Subcutaneous abdominal adipose tissue (tissue), 5 donors: ENCODE measurements at regions not wholly inside any gene's neighbourhood (a gene's known extent, or its start where the extent isn't known, plus 50 kb on each side); places are given as distances from the start of the nearest gene placed in this dataset.

ENCODE experiments used
- H3K27ac ChIP-seq: one replicate; pipeline ENCODE4 v1.7.0; 2013; ENCODE audit warnings: low read depth, mild to moderate bottlenecking, inconsistent platforms, low read length, moderate library complexity
- H3K27me3 ChIP-seq, 5 donors: one replicate each; pipeline ENCODE4 v1.7.0; 2013; ENCODE audit warnings: low read length in 5 of 5, inconsistent platforms in 1 of 5; ENCODE audit not compliant: control insufficient read depth in 5 of 5, insufficient read depth in 4 of 5
- H3K36me3 ChIP-seq, 5 donors: one replicate each; pipeline ENCODE4 v1.7.0; 2013; ENCODE audit warnings: low read length in 5 of 5; ENCODE audit not compliant: control insufficient read depth in 5 of 5, insufficient read depth in 5 of 5
- H3K4me1 ChIP-seq, 5 donors: one replicate each; pipeline ENCODE4 v1.7.0; 2013; ENCODE audit warnings: low read length in 5 of 5, mild to moderate bottlenecking in 3 of 5, moderate library complexity in 1 of 5; ENCODE audit not compliant: control insufficient read depth in 5 of 5, insufficient read depth in 5 of 5
- H3K4me3 ChIP-seq, 5 donors: one replicate each; pipeline ENCODE4 v1.7.0; 2013; ENCODE audit warnings: low read length in 5 of 5, low read depth in 1 of 5
- H3K9ac ChIP-seq, 5 donors: one replicate each; pipeline ENCODE4 v1.7.0; 2013; ENCODE audit warnings: low read length in 5 of 5, mild to moderate bottlenecking in 4 of 5, moderate library complexity in 3 of 5
- H3K9me3 ChIP-seq, 5 donors: one replicate each; pipeline ENCODE4 v1.7.0; 2013; ENCODE audit warnings: low read length in 5 of 5; ENCODE audit not compliant: control insufficient read depth in 5 of 5
- donor health status: healthy.
- donor health status: healthy.
- donor health status: healthy.
- donor health status: healthy.
- donor health status: healthy.

GRCh38 chr22:27381552-27381951, 420.0 kb downstream of the MN1 start:
- Histone ChIP-seq H3K9ac (no peak overlapping the region), H3K4me3 (no peak overlapping the region), H3K36me3 (no peaks in the 10 kb centered on the region), H3K4me1 (no peaks in the 10 kb centered on the region), H3K27me3 (peaks cover 0 to 4% (median 0%) of the 10 kb centered on the region in 5 donors), H3K9me3 (no peaks in the 10 kb centered on the region), H3K27ac (no peak overlapping the region)

- Histone ChIP-seq H3K4me3 (no peak overlapping the region), H3K9me3 (no peaks in the 10 kb centered on the region), H3K27me3 (peaks cover 0 to 4% (median 0%) of the 10 kb centered on the region in 5 donors), H3K9ac (no peak overlapping the region), H3K27ac (no peak overlapping the region), H3K36me3 (no peaks in the 10 kb centered on the region), H3K4me1 (no peaks in the 10 kb centered on the region)
Observed at GRCh38 chr22:27381960-27382742, 419.4 kb downstream of the MN1 start.

GRCh38 chr22:27382947-27383346, 418.6 kb downstream of the MN1 start:
- Histone ChIP-seq H3K36me3 (no peaks in the 10 kb centered on the region), H3K27me3 (peaks cover 0 to 4% (median 0%) of the 10 kb centered on the region in 5 donors), H3K4me1 (no peaks in the 10 kb centered on the region), H3K9ac (no peak overlapping the region), H3K4me3 (no peak overlapping the region), H3K27ac (no peak overlapping the region), H3K9me3 (no peaks in the 10 kb centered on the region)

DNA sequence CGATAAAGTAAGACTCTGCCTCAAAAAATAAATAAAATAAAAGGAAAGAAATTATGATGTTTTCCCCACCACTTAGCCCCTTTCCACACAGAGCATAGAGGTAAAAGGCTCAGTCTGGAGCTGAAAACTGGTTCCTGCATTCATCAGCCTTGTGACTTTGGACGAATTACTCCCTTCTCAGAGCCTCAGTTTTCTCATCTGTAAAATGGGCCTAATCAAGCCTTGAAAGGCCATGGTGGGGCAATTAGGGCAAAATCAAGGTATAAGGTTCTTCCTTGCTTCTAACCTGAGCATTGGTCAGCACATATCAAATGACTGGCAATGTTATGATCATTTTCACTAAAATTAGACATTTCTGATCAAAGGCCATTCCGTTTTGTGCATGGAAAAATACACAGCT, 417.7 kb downstream of the MN1 start:
- Histone ChIP-seq H3K27me3 (peaks cover 0 to 4% (median 0%) of the 10 kb centered on the region in 5 donors), H3K27ac (no peak overlapping the region), H3K9me3 (no peaks in the 10 kb centered on the region), H3K9ac (no peak overlapping the region), H3K36me3 (no peaks in the 10 kb centered on the region), H3K4me1 (no peaks in the 10 kb centered on the region), H3K4me3 (no peak overlapping the region)

DNA sequence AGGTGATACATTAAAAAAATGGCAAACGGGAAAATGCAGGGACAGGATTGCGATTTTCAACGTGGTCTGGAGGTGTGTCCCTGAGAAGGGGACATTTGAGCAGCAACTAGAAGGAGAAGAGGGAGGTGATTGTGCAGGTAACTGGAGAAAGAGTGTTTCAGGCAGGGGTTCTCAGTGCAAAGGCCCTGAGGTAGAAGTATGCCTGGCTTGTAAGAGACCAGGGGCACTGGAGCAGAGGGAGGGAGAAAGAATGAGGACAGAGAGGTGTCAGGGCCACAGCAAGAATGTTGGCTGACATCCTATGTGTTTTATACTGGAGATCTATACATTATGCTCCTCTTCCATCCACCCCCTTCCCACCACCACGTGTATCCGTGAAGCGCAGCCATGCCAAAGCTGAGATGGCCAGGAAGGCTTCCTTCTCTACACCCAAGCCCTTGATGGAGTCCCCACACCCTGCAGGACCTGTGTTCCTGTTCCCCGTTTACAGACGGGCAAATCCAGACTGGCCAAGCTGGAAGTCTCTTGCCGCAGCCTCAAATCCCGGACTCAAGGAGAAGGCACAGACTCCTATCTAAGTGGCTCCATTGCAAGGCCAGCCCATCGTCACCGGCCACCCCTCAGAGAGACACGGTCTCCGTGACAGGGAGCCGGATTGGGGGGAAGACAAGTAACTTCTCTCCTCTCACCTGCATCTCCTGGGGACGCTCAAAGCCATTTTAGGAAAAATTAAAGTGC, 416.1 kb downstream of the MN1 start:
- H3K4me1 ChIP-seq, result peaks cover 0 to 4% (median under 1%) of the 10 kb centered on the region in 5 donors
- no peaks in the 10 kb centered on the region for H3K9me3 ChIP-seq
- H3K27ac ChIP-seq, result no peak overlapping the region
- no peaks in the 10 kb centered on the region for H3K36me3 ChIP-seq
- no peak overlapping the region for H3K9ac ChIP-seq
- H3K27me3 ChIP-seq, result peaks cover 0 to 4% (median 0%) of the 10 kb centered on the region in 5 donors
- no peak overlapping the region for H3K4me3 ChIP-seq

GRCh38 chr22:27386186-27386585, 415.4 kb downstream of the MN1 start:
- Histone ChIP-seq H3K36me3 (no peaks in the 10 kb centered on the region), H3K9me3 (no peaks in the 10 kb centered on the region), H3K27ac (no peak overlapping the region), H3K9ac (no peak overlapping the region), H3K27me3 (peaks cover 0 to 4% (median 0%) of the 10 kb centered on the region in 5 donors), H3K4me3 (no peak overlapping the region), H3K4me1 (peaks cover 0 to 10% (median 5%) of the 10 kb centered on the region in 5 donors)

DNA sequence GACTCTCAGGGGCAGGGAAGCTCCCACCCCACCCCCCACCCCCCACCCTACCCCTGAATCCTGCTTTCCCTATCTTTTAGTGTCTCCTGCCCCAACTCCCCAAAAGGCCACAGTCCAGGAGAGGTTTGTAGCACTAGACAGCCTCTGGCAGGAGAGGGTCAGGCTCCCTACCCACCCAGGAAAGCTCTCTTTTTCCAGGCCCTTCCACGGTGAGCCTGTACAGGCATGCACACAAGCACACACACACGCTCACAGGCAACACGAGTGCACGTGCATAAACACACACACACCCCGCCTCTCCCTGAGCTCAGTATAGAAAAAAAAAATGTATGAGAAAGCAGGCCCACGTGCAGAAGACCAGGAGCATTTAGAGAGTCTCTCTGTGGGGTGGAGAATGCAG, 414.0 kb downstream of the MN1 start:
- Histone ChIP-seq H3K9me3 (no peaks in the 10 kb centered on the region), H3K9ac (no peak overlapping the region), H3K27me3 (peaks cover 0 to 4% (median 0%) of the 10 kb centered on the region in 5 donors), H3K36me3 (no peaks in the 10 kb centered on the region), H3K27ac (no peak overlapping the region), H3K4me1 (peaks cover 0 to 12% (median 10%) of the 10 kb centered on the region in 5 donors), H3K4me3 (no peak overlapping the region)

- Histone ChIP-seq H3K9me3 (no peaks in the 10 kb centered on the region), H3K27ac (no peak overlapping the region), H3K4me3 (no peak overlapping the region), H3K9ac (peak overlapping the region in 1 of 5 donors; percentile 4), H3K27me3 (peaks cover 0 to 4% (median 0%) of the 10 kb centered on the region in 5 donors), H3K4me1 (peaks cover 0 to 12% (median 10%) of the 10 kb centered on the region in 5 donors), H3K36me3 (no peaks in the 10 kb centered on the region)
Observed at GRCh38 chr22:27388090-27388600, 413.4 kb downstream of the MN1 start.

- Histone ChIP-seq H3K4me3 (no peak overlapping the region), H3K9ac (no peak overlapping the region), H3K9me3 (no peaks in the 10 kb centered on the region), H3K36me3 (no peaks in the 10 kb centered on the region), H3K27ac (no peak overlapping the region), H3K27me3 (peaks cover 0 to 4% (median 0%) of the 10 kb centered on the region in 5 donors), H3K4me1 (peaks cover 0 to 12% (median 10%) of the 10 kb centered on the region in 5 donors)
Observed at GRCh38 chr22:27389727-27390075, 411.9 kb downstream of the MN1 start.
